Stimulated activated CD4-positive, alpha-beta T cell treated with anti-CD3 and anti-CD28 coated beads, TNF-alpha, amount 100 ng/mL, for 24 hours (primary cell): ENCODE measurements at regions not wholly inside any gene's neighbourhood (a gene's known extent, or its start where the extent isn't known, plus 50 kb on each side); places are given as distances from the start of the nearest gene placed in this dataset.

ENCODE experiments used
- DNase-seq, 3 experiments: peaks; one replicate each; pipeline ENCODE4 v3.0.0-alpha.2; 2020; ENCODE audit warnings: low read depth in 3 of 3

DNA sequence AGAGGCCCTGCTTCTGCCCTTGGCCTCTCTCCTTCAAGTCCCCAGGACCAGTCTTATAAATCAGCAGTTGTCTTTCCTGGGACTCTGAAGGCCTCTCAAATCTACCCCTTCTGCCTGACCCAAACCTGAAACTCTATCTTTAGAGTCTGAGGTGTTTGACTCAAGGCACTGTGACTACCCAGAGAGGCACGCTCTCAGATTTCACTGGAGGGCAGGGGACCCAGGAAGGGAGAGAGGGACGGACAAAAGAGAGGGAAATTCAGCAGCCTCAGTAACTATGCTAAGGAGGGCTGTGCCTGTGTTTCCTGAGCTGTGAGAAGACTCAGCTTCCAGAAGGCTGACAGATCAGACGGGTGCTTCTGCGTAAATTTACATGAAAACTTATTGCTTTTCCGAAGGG is 217.8 kb downstream of the HAUS1 start:
- no peak for DNase-seq

DNA sequence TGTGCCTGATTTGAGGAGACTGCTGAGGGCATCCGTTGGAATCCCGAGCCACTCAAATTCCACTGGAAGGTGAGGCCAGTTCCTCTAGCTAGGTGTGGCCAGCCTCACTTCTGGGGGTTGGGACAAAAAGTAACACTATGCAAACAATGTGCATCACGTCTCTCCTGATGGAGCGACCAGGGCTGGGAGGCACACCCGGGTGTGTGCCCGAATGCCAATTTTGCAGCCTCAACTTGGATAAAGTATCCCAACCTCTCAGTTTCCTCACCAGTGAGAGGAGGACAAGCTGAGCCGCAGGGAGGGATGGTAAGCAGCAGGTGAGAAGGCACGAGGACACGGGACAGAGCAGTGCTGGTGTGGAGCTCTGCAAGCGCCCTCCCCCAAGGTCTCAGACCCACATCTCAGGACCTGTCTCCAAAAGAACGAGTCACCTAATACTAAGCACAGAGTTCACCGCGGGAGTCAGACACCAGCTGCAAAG is 218.3 kb downstream of the HAUS1 start:
- DNase-seq, result no peak

DNA sequence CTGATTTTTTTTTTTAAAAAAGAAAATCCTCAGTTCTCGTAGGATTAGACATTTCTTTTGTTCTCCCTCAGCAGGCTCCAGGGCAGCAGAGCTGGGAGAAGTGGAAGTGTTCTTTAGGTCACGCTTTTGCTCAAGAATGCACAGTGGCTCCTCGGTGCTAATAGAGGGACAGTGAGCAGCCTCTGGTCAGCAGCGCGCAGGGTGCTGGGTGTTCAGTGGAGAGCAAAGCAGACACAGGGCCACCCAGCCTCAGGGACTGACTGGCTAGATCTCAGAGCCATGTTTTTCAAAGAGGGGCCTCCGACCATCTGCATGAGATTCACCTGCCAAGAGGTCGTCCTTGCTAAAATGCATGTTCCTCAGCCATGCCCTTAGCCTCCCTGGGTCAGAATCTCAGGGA is 218.8 kb downstream of the HAUS1 start:
- DNase-seq, result no peak

DNA sequence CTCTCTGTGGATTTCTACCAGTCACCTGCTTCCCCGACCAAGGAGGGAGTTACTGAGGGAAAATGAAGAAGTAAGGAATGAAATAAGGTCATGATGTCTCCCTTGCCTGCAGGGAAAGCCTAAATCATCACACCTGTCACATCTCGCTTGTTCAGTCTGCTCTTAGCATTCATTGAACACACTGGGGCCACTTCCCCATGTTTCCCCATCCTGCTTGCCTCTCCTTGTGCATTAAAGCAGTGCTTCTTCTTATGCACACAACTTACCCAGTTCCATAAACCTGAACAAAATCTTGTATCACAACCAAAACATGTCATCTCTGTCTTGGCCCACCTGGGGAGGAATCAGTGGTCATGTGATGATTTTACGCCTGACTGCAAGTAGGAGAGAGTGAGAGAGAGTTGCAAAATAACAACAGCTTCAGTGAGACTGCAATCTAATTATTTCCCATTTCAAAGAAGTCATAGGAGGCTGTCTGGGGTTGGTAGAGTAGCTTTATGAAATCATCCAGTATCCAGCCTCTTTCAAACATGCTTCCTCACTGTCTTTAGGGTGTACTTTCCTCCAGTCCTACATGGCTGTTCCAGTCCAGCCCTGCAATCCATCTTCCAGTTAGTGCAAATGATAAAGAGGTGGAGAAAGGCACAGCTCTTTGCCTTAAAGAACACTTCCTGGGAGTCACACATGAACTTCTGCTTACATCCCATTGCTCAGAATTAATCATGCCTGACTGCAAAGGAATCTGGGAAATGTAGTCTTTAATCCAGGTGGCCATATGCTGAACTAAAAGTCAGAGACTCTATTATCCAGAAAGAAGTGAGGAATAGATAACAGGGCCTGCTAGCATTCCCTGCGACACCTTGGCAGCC is 220.1 kb downstream of the HAUS1 start:
- DNase-seq, result no peak

DNA sequence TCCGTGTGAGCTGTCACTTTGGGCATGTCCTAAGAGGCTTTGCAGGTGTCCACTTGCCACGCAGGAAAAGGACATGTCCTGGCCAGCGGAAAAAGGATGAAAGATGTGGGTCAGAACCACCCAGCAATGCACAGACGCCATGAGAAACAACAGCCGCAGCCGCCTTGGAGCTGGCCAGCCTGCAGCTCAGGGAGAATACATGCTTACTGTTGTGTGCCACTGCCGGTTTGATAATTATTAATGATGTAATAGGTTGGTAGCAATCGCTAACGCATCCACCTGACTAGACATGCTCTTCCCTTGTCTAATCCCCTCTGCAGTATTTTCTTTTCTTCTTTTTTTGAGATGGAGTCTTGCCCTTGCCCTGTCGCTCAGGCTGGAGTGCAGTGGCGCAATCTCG is 221.7 kb downstream of the HAUS1 start:
- no peak for DNase-seq

DNA sequence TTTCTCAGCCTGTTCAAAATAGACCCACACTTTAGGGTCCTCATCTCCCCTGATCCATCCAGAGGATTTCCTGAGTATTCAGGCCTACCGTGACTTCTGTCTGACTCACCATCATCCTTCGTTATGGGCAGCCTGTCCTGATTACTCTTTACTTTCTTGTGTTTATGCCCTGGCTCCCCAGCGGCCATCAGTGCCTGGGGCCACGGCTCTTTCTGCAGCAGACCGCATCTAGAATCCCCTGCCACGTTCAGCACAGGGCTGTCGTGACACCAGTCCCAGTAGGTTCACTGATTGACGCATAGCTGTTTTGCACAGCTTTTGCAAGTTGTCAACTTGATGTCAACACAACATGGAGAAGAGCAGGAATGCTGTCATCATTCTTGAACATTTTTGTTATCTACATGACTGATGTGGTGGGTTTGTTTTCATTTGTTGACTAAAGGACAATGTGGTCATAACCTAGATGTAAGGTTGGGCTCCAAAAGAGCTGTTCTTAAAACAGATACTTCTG is 225.6 kb downstream of the HAUS1 start:
- DNase-seq, result no peak

DNA sequence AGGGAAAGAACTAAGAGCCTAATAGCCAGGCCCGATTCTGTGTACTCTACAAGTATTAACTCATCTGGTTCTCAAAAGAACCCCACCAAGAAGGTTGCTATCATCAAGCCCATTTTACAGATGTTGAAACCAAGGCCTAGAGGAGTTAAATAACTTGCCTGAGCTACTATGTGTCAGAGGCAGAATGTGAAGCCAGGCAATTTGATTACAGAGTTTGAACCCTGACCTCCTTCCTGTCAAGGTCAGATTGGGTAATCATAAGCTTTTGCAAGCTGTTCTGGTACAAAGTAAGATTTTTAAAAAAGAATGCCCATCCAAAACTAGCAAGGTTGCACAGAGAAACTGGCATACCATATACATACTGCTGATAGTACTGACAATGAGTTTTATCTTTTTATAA is 227.1 kb downstream of the HAUS1 start:
- DNase-seq, result no peak

DNA sequence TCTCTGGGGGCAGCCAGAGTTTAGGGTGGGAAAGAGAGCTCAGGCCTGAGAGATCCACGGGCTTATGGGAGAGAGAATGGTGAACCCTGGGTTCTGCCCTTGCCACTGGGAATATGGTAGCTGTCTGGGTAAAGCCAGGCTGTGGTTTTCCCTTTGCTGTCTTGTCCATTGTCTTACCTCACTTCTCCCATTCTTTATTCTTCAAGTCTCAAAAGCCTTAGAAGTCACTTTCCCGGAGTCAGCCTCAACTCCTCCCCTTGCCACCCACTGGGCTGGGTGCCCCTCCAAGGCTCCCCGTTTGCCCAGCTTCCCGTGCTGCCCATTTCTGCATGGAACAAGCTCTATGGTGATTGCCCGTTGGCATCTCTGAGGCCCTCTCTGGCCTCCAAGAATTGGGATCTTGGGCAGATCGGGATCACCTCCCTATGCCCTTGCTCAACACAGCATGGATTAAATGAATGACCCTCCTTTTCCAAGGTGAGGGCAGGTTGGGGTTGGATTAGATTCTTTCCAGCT is 228.2 kb downstream of the HAUS1 start:
- no peak for DNase-seq

DNA sequence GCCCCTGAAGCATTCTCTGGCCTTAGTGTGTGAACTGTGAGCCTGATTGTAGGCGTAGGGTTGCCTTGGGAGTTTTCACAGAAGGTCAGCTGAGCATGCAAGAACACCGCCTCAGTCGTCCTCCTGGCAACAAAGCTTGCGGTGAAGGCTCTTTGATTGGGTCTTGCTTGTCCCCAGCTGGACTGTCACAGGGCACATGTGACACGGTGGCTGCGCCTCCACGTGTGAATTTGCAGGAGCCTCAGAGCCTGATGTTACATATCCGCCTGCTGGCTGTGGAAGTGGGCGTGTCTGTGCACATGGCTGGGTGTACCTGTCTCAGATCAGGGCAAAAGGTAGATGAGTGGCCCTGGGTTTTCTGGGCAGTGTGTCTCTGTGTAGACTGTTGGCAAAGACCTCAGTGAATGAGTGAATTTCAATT is 228.7 kb downstream of the HAUS1 start:
- no peak for DNase-seq

DNA sequence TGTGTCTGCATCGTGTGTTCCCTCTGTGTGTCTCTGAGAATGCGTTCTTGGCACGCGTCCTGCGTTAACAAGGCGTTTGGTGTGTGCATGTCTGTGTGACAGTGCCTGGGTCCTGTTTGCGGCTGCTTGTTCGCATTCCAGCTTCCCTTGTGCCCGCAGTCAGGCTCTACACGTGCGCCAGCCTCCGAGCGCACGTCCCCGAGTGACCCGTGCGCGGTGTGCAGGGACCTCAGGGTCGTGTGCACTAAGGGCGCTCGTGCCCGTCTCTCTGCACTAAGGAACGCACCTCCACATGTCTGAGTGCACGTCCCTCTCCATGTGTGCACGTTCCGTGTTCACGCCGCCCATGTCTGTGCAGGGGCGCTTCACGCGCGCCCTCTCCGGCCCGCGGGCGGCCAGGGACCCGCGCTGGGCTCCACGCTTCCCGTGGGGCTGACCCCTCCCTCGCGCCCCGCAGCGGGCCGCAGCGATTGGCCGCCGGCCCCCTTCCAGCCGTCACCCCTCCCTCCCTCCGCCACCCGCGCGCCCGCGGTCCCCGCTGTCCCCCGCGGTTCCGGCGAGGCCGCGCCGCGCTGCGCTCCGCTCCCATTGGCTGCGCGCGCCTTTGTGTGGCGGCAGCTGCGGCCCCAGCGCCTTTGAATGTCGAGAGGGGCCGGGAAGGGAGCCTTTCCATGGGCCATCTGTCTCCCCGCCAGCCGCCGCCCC is 229.4 kb downstream of the HAUS1 start:
- peak in 1 of 3 experiments; percentile 30 for DNase-seq

DNA sequence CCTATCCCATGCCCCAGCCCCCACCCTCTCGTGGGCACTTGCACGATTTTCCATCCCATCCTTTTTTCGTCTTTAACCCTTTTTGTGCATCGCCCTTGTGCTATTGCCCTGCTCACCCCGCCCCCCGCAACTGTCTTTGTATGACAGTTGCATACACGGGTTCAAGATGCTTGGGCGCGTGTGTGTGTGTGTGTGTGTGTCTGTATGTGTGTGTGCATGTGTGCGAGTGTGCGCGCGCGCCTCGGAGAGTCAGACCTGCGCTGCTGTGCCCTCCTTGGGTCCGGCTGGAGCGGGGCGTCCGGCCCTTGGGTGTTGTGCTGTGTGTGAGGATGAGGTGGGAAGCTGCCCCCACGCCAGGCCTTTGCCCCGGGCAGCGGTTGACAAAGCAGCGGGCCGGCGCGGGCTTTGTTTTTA is 230.7 kb downstream of the HAUS1 start:
- DNase-seq, result peak in 1 of 3 experiments; percentile 24

DNA sequence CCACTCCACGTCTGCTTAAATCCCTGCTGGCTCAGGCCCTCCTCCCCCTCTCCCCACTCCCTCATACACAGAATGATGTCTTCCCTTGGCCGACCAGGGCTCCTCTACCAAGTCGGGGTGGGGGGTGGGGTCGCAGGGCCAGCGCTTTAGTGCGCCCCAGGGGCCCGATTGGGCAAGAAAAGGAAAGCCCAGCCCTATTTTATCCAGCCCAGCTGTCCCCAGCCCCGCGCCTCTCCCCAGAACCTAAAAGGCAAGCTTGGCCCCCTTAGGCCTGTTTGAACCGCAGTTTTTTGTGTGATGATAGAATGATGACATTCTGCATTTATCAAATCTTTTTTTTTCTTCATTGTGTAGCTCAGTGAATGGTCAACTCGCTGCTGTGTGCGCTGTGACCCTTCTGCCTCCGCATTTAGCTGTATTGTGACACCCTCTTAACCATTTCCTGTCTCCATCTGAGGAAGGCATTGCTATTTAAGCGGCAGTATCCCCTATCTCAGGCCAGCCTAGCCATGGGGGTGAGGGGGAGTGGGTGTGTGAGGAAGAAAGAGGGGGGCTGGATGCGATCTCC is 231.4 kb downstream of the HAUS1 start:
- DNase-seq, result no peak

DNA sequence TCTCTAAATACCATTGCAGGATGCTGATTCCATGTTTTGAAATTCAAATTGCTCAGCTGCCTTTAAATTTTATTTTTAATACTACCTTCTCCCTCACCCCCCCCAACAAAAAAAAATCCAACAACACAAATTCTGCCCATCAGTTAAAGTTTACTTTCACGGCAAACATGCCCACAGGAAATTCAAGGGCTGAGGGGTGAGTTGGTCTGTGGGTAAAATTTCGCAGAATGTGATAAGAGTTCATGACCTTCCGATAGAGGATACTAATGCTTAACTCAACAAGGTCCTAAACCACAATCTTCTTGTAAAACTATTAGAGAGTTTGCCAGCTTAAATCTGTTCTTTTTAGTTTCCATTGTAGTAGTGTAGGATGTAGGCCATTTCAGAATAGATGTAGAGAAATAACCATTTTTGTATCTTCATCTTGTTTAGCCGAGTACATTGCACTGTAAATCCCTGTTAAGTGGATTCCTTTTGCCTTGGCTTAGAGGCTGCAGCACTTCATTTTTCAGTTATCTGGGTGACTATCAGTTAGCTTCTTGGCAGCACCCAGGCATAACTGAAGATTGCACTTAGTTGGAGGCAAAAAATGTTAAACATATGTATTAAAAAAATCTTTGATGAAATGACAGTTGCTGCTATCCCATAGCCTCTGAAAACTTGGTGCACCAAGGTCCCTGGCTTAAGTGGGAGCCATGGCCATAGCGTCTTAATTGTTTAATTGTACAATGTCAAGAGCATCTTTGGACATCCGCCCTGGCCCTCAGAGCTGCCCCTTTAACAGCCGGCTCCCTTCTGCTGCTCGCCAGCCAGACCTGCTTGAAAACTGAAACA is 232.3 kb downstream of the HAUS1 start:
- DNase-seq, result no peak

DNA sequence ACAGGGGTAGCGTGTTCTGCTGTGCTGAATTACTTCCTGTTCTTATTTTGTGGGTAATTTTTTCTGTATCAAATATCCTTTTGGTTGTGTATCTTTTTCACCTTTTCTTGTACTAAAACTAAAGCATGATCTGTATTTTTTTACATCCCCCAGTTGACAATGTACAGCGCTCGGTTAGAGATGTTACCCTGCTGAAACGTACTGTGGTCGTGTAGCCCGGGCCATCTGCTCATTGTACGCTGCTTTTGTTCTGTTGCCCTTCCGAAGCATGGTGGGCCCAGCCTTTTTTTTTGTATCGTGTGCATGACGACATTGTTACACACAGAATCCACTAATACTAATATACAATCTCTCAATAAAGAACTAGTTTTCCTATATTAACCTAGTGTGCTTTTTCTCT is 233.1 kb downstream of the HAUS1 start:
- DNase-seq, result no peak

DNA sequence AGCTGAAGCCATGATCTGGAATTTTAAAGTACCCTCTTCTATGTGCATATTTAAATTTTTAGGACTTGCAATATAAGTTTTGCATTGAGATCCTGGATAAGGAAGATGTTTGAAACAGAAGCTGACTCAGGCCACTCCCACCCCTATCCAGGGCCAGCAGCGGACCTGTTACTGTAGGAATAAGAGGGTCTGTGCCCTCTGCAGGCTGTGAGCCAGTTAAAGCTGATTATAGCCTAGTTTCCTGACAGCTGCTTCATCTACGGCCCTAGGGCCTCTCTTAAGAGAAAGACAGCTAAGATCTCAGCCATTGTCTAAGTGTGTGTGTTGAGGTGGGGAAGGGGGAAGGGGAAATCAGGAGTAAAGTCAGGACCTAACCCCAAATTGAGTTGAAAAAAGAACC is 234.0 kb downstream of the HAUS1 start:
- no peak for DNase-seq

DNA sequence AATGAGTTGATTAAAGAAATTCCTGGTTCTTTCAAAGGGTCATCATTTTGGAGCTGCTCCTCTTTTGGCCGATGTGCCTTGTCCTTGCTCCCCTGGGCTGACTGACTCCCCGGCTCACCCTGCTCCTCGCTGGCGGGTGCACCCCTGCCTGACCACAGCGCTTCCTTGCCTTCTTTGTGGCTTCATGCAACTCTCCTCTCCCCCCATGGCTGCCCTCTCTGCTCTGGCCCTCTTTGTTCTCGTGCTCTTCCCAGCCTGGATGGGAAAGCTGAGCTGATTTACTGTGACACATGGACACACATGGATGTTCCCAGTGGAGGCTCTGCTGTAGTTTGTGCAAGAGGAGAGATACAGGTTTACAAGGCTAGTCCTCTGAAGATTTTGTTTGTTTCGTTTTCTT is 234.6 kb downstream of the HAUS1 start:
- no peak for DNase-seq

DNA sequence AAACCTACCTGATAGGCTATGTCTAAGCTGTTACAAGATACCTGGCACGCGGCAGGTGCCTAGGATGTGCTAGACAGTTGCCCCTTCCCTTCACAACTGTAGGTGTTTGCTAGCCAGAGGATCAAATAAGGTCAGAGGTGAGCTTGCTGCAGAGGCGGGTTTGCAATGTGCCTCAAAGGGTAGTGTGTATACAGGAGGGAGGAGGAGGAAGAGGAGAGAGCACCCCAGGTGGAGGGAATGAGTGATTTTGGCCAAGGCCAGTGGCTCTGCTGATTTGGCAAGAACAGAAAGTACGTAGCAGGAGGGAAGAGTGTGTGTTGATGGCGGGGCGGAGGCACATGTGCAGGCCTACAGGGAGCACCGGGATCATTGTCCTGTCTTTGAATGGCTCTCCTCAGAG is 236.5 kb downstream of the HAUS1 start:
- no peak for DNase-seq

DNA sequence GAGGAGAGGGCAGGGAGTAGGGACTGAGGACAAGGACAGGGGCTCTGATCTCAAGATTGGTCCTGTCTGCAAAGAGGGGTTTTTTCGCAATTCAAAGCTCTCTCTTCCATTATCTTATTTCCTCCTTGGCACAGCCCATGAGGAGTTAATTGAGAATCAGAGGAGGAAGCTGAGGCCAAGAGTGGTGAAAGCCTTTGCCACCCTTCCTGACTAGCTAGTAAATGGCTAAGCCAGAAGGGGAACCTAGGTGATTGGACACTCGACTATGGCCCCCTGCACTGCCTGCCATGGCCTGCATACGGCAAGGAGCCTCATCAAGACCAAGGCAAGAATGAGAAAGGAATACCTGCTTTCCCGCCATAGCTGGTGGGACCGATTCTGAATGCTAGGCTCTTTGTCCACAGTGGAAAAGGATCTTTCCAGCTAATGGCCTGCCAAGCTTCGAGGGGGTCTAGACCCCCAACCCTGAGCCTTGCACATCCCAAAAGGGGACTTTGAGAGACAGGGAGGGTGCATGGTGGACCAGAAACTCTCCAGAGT is 237.9 kb downstream of the HAUS1 start:
- DNase-seq, result no peak

DNA sequence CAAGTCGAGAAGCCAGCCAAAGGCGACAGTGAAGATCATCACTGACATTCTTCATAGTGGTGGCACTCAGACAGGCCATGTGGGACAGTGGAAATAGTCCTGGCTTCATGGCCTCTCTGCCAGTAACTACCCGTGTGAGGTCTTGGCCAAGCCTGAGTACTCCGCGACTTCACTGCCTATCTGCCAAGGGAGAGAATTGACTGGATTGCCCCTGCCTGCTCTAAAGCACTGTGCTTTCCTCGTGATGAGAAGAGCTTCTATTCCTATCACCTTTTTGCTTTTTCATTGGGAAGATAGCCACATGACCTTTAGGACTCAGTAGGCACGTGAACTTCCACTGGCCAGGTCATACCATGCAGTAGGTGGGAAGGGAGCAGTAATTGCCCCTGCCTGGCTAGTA is 239.3 kb downstream of the HAUS1 start:
- no peak for DNase-seq

DNA sequence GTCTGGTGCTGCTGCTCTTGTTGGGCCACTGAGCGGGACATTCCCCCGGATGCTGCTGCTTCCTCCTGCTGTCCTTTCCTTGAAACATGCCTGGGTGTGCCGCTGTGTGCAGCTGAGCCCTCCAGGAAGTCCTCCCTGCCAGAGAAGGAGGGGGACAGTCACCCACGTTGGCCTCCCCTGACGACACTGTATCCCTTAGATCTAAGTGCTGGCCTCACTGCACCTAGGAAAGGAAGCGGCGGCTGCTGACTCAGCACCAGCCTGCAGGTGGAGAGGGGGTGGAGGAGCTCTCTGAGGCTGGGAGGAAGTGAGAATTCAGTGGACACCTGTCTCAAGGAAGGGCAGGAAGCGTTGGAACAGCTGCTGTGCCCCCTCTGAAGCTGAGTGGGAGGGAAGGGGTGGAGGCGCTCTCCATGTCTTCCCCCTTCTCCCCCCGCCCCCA is 239.8 kb downstream of the HAUS1 start:
- DNase-seq, result peak in 1 of 3 experiments; percentile 45
